ENCODE measurements at regions not wholly inside any gene's neighbourhood (a gene's known extent, or its start where the extent isn't known, plus 50 kb on each side); places are given as distances from the start of the nearest gene placed in this dataset.

- DNase-seq (no peak), ATAC-seq (no peak)
- Mint-ChIP-seq H3K9me3 (peaks cover 0 to 7% (median 0%) of the 10 kb centered on the region in 11 donors), H3K36me3 (peaks cover 0 to 5% (median 0%) of the 10 kb centered on the region in 5 donors), H3K4me1 (peaks cover 0 to 8% (median 0%) of the 10 kb centered on the region in 7 donors), H3K27ac (no peak overlapping the region), H3K4me3 (no peak overlapping the region), H3K27me3 (peaks cover 10 to 54% (median 53%) of the 10 kb centered on the region in 5 donors)
- Histone ChIP-seq H3K9me3 (ENCODE audit: control insufficient read depth in 2 of 3, low read length in 3 of 3) (no peaks in the 10 kb centered on the region), H3K27ac (ENCODE audit: low read depth, low read length) (no peak overlapping the region), H3K4me1 (ENCODE audit: control insufficient read depth in 2 of 2, insufficient read depth in 2 of 2, low read length in 2 of 2) (no peaks in the 10 kb centered on the region), H3K27me3 (ENCODE audit: control insufficient read depth in 2 of 2, insufficient read depth in 2 of 2, low read length in 2 of 2) (peaks cover 0 to 3% of the 10 kb centered on the region in 2 donors), H3K36me3 (ENCODE audit: control insufficient read depth in 2 of 3, insufficient read depth in 3 of 3, low read length in 3 of 3) (no peaks in the 10 kb centered on the region), H3K4me3 (ENCODE audit: low read length) (no peak overlapping the region)
- POLR2A ChIA-PET: no interaction called here
- intact Hi-C loops (cut with micrococcal nuclease): no loop called here
- CTCF ChIA-PET: no interaction called here
Observed at GRCh38 chr6:29777310-29777709, 50.3 kb upstream of the HLA-G start.

All from naive thymus-derived CD4-positive, alpha-beta T cell (primary cell).